Stimulated activated CD4-positive, alpha-beta T cell treated with anti-CD3 and anti-CD28 coated beads, Interleukin-12 subunit alpha, Interleukin-12 subunit beta, amount 100 ng/mL, for 4 hours (primary cell): ENCODE measurements at regions not wholly inside any gene's neighbourhood (a gene's known extent, or its start where the extent isn't known, plus 50 kb on each side); places are given as distances from the start of the nearest gene placed in this dataset.

Experiments used
- DNase-seq: peaks from one replicate; pipeline ENCODE4 v3.0.0-alpha.2; 2020

- peak; percentile 13 for DNase-seq
These were observed 218.8 kb upstream of the BMP4 start for GRCh38 chr14:54175298-54175942.

GRCh38 chr14:54177019-54177418, 219.8 kb upstream of the CDKN3 start:
- DNase-seq: no peak

- DNase-seq: no peak
These were observed 218.9 kb upstream of the CDKN3 start for GRCh38 chr14:54177641-54178621.

DNA sequence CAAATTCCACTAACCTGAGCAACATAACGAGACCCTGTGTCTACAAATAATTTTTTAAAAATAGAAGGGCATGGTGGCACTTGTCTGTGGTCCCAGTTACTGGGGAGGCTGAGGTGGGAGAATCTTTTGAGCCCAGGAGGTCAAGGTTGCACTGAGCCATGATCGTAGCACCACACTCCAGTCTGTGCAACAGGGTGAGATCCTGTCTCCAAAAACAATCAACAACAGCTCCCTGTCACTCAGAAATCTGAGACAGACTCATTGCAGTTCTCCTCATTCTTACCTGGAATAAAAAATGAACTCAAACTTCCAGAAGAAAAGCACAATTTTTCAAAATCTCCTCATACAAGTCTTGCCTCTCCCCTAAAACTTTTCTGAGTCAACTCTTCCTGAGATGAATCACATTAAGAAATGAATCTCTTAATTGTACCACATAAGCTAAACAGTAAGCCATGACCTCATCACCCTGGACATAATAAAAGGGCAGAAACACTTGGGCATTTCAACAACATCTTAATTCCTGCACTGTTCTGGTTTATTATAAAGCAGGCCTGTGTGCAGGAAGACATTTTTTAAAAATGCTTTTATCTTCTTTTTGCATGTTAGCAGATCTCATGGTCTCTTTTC, 214.3 kb upstream of the CDKN3 start:
- DNase-seq: no peak

DNA sequence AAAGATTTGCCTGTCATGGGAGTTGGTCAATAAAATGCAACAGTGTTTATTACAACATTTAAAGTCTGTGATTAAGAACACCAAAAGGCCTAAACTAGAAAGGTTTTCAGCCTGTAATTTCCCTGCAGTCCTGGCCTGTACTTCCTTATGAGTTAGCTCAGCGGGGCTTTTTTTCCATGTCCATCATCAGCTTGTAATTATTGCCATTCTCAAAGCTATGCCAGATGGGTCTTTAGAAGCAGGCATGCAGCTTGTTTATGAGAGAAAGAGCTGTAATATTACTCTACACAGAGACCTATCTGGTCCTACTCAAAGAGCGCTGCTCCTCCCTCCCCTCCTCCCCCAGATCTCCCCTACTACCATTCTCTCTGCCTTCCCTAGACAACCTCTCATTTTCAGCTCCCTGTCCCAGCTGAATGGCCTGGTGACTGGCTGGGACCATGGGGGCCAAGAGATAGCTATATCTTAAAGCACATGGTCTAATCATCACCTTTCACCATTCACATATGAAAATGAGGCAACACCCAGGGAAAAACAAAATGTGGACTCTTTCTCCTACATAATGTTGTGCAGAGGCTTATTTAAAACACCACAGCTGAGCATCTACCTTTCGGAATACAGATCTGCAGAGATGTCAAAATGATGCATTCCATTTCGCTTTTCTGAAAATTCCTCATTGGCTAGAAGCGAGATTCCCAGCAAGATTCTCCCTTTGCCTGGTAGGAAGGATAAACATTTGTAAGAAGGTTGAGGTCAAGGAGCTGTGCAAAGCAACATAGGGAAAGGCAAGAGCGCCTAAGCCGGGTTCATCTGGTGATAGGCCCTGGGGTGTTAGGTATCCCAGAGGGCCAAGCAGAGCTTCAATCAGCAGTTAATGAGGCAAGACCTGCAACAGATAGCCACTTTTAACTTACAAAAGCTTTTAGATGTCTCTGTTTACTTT, 209.7 kb upstream of the CDKN3 start:
- no peak for DNase-seq

GRCh38 chr14:54188064-54188666, 208.6 kb upstream of the CDKN3 start:
- no peak for DNase-seq

GRCh38 chr14:54189333-54189732, 207.5 kb upstream of the CDKN3 start:
- DNase-seq: no peak

DNA sequence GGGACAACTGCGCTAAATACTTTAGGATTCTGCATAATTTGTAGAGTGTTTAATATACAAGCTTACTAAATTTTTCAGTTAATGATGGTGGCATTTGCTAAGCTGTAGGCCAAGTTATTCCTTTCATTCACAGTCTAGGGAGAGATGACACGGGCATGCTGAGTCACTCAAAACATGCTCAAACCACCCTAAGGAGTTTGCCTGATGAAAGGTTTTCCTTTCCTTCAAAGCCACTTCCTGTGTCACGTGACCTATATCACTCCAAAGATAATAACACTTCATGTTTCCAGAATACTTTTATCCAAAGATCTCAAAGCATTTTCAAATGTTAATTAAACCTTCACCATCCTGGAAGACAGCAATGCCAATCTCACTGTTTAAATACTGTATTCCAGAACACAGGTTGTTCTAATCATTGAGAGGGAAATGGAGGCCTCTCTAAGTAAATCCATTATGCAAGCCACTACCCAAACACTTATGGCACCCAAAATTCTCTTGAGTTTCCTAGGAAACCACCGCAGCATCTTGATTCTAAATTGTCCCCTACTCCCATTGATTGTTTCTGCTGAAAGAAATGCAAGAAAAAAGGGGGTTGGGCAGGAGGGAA, 207.0 kb upstream of the CDKN3 start:
- no peak for DNase-seq

DNA sequence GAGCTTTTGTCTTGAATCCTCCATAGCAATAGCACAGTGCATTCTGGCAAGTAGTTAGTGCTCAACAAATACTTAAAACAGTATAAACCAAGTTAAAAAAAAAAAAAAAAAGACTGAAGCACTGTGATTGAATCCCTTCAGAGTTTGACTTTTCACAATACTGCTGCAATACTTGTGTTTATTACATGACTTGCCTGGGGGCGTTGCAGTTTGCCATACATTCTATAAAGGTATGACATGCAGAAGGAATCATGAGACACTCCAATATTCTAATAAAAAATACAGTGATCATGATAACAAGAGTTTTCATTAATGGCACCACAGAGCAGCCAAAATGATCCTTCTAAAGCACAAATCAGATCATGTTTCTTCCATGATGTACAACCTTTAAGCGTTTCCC, 205.0 kb upstream of the CDKN3 start:
- DNase-seq: no peak

DNA sequence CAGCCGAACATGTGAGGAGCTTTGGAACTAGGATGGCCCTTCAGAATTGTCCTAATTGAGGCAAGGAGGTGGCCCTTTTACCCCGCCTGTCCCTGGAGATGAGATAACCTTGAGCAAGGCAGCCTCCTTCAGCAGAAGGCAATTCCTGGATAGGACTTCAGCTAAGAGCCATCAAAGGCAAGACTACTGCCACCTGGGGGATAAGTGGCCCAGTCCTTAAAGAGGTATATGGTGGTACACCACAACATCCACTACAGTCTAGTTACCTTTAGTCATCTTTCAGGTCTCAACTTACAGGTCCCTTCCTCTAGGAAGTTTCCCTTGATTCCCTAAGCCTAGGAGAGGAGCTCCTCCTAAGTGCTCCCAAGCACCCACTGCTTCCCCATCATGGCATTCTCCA, 204.2 kb upstream of the CDKN3 start:
- no peak for DNase-seq

DNA sequence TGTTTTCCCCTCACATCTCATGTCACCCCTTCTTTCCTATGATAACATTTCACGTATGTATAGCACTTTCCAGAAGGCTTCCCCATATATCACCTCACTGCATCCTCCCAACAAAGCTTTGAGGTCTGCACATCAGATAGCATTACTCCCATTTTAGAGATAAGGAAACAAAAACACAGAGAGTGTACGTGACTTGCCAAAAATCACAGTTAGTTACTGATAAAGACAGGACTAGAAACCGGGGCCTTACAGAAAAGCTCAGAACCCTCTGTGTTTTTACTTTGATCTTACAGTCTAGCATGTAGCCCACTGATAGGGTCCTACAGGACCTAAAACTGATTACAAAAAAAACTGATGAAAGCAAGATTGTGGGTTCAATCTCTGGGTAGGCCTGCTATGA, 202.9 kb upstream of the CDKN3 start:
- no peak for DNase-seq

GRCh38 chr14:54194501-54194900, 202.3 kb upstream of the CDKN3 start:
- no peak for DNase-seq

- no peak for DNase-seq
These were observed 199.4 kb upstream of the CDKN3 start for GRCh38 chr14:54197369-54197768.

DNA sequence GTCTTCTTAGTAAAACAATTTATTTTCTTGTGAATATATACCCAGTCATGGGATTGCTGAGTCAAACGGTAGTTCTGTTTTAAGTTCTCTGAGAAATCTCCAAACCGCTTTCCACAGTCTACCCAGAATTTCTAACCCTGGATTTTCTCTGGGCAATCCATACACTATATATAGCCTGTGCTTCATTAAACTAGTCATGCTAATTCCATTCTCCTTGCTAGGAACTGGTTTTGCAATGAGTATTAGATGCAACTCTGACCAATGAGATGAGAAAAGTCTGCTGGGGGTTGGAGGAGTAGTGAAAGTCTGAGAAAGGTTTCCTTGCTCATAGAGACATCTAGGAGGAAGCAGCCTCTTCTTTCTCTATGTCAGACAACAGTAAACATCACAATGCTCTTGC, 196.1 kb upstream of the CDKN3 start:
- no peak for DNase-seq

GRCh38 chr14:54202288-54202687, 194.5 kb upstream of the CDKN3 start:
- DNase-seq: no peak

DNA sequence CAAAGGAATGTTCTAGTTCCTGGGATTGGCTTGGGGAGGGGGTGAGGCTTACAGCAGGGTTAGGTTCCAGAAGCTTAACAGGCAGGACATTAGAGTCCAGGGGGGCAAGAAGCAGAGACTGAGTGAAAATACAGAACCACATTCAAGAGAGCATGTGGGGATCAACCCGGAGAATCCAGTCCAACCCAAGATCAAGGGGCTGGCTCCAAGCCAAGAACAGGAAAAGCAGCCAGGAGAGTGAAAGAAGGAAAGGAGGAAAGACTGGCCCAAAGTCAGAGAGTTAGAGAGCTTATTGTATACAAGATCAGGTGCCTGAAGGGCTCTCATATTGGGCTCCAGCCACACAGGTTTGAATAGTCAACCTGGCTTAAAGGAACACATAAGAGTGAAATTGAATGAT, 190.3 kb upstream of the CDKN3 start:
- DNase-seq: no peak

- DNase-seq: no peak
These were observed 189.7 kb upstream of the CDKN3 start for GRCh38 chr14:54207075-54207474.

DNA sequence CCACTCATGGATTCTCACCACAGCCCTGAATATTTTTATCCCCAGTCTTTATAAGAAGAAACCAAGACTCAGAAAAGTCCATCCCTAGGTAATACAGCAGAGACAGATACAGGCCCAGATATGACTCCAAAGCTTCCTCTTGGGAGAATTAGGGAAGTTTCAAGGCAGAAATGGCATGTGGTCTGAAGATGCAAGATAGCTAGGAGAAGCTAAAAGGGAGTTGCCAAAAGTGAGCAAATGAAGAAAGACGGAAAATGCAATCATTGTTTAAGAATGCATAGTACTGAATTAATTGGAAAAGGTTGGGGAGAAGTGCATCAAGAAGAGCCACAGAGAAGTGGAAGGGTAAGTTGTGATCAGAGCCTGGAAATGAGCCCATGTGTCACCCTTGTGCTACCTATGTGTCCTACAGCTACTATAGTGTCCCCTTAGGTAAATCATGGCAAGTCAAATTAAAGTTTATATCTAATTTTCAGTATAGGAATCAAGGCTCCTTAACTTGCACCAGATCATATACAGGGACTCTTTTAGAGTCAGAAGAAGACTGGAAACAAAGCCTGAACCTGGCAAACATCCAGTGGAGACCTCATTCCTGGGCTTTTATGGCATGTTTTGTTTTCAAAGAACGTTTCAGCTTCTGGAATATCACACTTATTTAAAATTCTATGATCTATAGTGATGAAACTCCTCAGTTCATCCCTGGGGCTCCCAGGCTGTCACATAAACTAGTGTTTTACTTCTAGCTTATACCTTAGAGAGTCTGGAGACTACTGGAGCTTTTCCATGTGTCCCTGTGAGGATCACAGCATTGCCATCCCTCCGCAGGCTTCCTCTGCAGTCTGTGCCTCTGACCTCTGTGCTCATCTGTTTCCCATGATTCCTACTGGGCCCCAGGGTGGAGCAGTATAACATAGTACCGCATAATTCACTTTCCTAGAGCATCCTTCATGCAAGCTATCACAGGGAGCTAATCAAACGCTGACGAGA, 189.0 kb upstream of the CDKN3 start:
- DNase-seq: no peak

DNA sequence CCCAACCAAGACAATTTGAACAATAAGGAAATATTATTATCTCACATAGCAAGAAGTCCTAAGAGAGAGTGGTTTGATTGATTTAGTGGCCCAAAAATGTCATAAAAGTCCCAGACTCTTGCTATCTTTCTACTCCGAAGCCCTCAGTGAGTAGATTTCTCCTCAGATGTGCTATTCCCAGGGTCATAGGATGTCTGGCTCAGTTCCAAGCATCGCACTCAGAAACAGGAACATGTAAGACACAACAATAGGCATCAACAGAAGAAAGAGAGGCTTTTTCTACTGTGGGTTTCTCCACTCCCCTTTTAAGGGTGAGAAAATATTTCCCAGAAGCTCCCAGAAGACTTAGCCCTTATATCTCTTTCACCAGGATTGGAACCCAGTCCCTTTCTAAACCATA, 188.1 kb upstream of the CDKN3 start:
- no peak for DNase-seq

DNA sequence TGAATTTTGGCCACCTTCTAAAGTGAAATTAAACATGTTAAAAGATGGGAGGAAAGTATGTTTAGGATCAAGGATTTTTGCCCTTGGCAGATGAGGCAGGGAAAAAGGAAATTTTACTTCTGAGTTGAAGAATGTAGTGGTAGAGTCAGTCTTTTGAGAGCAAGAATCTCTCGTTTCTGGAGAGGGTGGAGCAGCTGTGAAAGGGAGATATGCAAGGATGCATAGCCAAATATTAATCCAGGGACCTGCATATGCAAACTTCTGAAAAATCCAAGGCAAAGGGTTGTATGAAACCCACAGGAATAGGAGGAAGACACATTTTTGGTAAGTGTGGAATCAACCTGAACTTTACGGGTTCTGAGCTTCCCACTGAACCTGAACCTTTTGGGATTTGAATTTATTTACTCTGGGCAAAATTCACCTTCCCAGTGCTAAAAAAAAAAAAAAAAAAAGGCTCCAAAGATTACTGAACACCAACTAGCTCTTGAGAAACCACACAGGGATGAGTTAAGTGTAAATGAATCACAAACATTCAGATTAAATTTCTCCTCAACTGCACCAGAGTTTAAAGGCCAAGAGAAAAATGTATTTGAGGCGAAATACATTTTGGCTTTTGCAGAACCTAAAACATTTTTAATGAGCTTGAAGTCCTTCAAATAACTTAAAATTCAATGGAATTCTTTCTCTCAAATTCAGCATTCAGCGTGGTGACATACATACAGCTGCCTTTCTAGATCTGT, 187.1 kb upstream of the CDKN3 start:
- no peak for DNase-seq
